Esophagus squamous epithelium (tissue), 5 donors: ENCODE measurements at regions not wholly inside any gene's neighbourhood (a gene's known extent, or its start where the extent isn't known, plus 50 kb on each side); places are given as distances from the start of the nearest gene placed in this dataset.
"Not testable (repeated sequence)": the region's sequence is repeated elsewhere in the genome, so short reads cannot be mapped to it uniquely, and the experiment has no call there.

Experiments used
- DNase-seq: peaks from one replicate; lab custom pipeline; 2025; lab: John Stamatoyannopoulos, UW
- H3K27ac ChIP-seq, 4 donors: fragments of 200-600 bp; sonication (generic); one replicate each; pipeline ENCODE4 v1.5.1; 2016 to 2019; ENCODE audit warnings: mild to moderate bottlenecking in 1 of 4
- H3K27me3 ChIP-seq, 4 donors: fragments of 200-600 bp; sonication (generic); 1 replicate in 3 of 4; 2 replicates in 1 of 4; pipeline versions ENCODE4 v1.5.1 to v1.6.0; 2017 to 2021; ENCODE audit warnings: antibody characterized with exemption in 1 of 4
- H3K36me3 ChIP-seq, 3 donors: fragments of 200-600 bp; sonication (generic); one replicate each; pipeline ENCODE4 v1.5.1; 2016 to 2019
- H3K4me1 ChIP-seq, 3 donors: fragments of 200-600 bp; sonication (generic); one replicate each; pipeline ENCODE4 v1.5.1; 2017 to 2019
- H3K4me3 ChIP-seq, 4 donors: fragments of 200-600 bp; sonication (generic); 1 replicate in 3 of 4; 2 replicates in 1 of 4; pipeline ENCODE4 v1.5.1; 2016 to 2019; ENCODE audit warnings: mild to moderate bottlenecking in 2 of 4, moderate library complexity in 1 of 4
- H3K9me3 ChIP-seq, 3 donors: fragments of 200-600 bp; sonication (generic); one replicate each; pipeline ENCODE4 v1.5.1; 2016 to 2019
- CTCF ChIP-seq, 6 experiments: fragments of 450-650 bp in 4 of 6; fragments of 200-600 bp in 2 of 6; sonication (generic) in 2 of 6; IDR thresholded peaks; one replicate each; pipeline ENCODE4 v1.5.1; 2016 to 2019; ENCODE audit warnings: antibody characterized with exemption in 6 of 6, mild to moderate bottlenecking in 4 of 6, moderate library complexity in 4 of 6
- POLR2A ChIP-seq, 4 donors: fragments of 450-650 bp; IDR thresholded peaks; one replicate each; pipeline ENCODE4 v1.6.1; 2017; ENCODE audit warnings: antibody characterized with exemption in 4 of 4, mild to moderate bottlenecking in 4 of 4, moderate library complexity in 3 of 4
- WGBS, 2 donors: methylation state at CpG; one replicate each; pipeline ENCODE4 v1.1.5; 2018; 5-methylcytosine and 5-hydroxymethylcytosine counted together
- intact Hi-C: fragments of 100-400 bp; cut with DNase I; formaldehyde crosslinking; loops from one replicate; pipeline ENCODE4 v1.15.0; 2022
- donor health status: DM: yes; HTN: yes; CAD: no.

DNA sequence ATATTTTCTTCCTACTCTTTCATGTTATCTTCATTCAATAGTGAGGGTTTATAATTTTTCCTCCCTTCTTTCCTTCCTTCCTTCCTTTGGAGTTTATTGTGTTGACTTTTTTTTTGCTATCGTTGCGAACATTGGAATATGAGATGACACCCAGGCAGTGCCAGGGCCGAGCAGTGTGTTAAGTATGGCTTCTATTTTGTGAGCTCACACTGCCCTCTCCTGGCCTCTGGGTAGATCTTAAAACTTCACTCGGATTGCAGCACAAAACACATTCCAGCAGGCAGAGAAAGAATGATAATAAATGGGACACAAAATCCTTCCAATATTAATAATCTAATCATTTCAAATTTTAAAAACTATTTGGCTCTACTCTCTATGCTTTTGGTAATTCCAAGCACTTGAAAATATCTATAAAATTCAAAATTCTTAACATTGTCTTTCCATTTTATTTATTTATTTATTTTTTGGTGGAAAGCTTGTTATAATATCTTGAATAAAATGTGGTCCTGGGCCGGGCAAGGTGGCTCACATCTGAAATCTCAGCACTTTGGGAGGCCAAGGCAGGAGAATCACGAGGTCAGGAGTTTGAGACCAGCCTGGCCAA is 147.4 kb upstream of the OLIG3 start:
- Histone ChIP-seq H3K4me1 (peaks cover 0 to 9% (median 5%) of the 10 kb centered on the region in 3 donors), H3K4me3 (no peak overlapping the region), H3K9me3 (no peaks in the 10 kb centered on the region), H3K36me3 (no peaks in the 10 kb centered on the region), H3K27me3 (no peaks in the 10 kb centered on the region), H3K27ac (no peak overlapping the region)
- WGBS, 2 donors: 12 to 17% methylated on average over 6 of the region's 6 CpGs
- intact Hi-C loops: no loop called here
- peak; percentile 17 to 79 (median 66) for TF ChIP-seq CTCF (IDR thresholded peaks at IDR 0.05)
- TF ChIP-seq POLR2A (IDR thresholded peaks at IDR 0.05): no peak
- no peak for DNase-seq

- WGBS, 2 donors: 57 to 75% methylated on average over 4 of the region's 4 CpGs
- H3K27ac ChIP-seq, intact Hi-C loops, H3K27me3 ChIP-seq, H3K4me1 ChIP-seq, H3K4me3 ChIP-seq, DNase-seq, H3K36me3 ChIP-seq, H3K9me3 ChIP-seq: not testable (repeated sequence)
Observed at GRCh38 chr6:137643210-137643609, 149.0 kb upstream of the OLIG3 start.

DNA sequence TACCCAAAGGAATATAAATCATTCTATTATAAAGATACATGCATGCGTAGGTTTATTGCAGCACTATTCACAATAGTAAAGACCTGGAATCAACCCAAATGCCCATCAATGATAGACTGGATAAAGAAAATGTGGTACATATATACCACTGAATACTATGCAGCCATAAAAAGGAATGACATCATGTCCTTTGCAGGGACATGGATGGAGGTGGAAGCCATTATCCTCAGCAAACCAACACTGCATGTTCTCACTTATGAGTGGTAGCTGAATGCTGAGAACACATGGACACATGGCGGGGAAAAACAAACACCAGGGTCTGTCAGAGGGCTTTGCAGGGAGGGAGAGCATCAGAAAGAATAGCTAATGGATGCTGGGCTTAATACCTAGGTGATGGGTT is 149.4 kb upstream of the OLIG3 start:
- 38 to 90% methylated on average over 2 of the region's 2 CpGs for WGBS, 2 donors
- H3K4me1 ChIP-seq, H3K9me3 ChIP-seq, H3K4me3 ChIP-seq, H3K27ac ChIP-seq, H3K36me3 ChIP-seq, H3K27me3 ChIP-seq, intact Hi-C loops, DNase-seq: not testable (repeated sequence)

DNA sequence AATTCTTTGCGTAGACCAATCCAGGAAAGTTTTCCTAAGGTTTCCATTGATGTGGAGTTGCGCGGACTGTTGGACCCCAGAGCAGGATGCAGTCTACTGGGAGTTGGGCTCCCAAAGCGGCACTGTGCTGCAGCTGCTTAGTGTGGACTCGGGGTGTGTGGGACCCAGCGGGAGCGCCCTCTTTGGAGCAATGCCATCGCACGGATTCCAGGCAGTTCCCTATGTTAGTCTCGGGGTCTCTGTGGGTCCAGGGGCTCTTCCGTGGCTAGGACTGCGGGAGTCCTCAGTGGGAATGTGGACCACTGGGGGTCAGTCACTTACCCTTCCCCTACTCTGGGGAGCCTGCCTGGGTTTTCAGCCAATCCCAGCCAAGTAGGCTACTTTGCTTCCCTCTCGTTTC is 151.7 kb upstream of the OLIG3 start:
- no peaks in the 10 kb centered on the region for H3K9me3 ChIP-seq
- TF ChIP-seq POLR2A (IDR thresholded peaks at IDR 0.05) (no peak), CTCF (IDR thresholded peaks at IDR 0.05) (no peak)
- no peak for DNase-seq
- H3K36me3 ChIP-seq: no peaks in the 10 kb centered on the region
- H3K27ac ChIP-seq: no peak overlapping the region
- H3K4me1 ChIP-seq: no peaks in the 10 kb centered on the region
- 90 to 94% methylated on average over 4 to 10 of the region's 13 CpGs for WGBS, 2 donors
- intact Hi-C loops: no loop called here
- H3K27me3 ChIP-seq: no peaks in the 10 kb centered on the region
- H3K4me3 ChIP-seq: no peak overlapping the region

GRCh38 chr6:137646484-137646883 is 152.3 kb upstream of the OLIG3 start:
- intact Hi-C loops: no loop called here
- no peak overlapping the region for H3K27ac ChIP-seq
- H3K4me1 ChIP-seq: no peaks in the 10 kb centered on the region
- no CpG with 5 or more reads among the region's 1 CpG for WGBS, 2 donors
- H3K4me3 ChIP-seq: no peak overlapping the region
- H3K27me3 ChIP-seq: no peaks in the 10 kb centered on the region
- no peak for TF ChIP-seq POLR2A (IDR thresholded peaks at IDR 0.05)
- TF ChIP-seq CTCF (IDR thresholded peaks at IDR 0.05): no peak
- no peak for DNase-seq
- no peaks in the 10 kb centered on the region for H3K9me3 ChIP-seq
- no peaks in the 10 kb centered on the region for H3K36me3 ChIP-seq

- no peak for TF ChIP-seq POLR2A (IDR thresholded peaks at IDR 0.05)
- TF ChIP-seq CTCF (IDR thresholded peaks at IDR 0.05): no peak
- H3K9me3 ChIP-seq: peaks cover 0 to 7% (median under 1%) of the 10 kb centered on the region in 3 donors
- H3K27ac ChIP-seq: no peak overlapping the region
- no peak for DNase-seq
- no peaks in the 10 kb centered on the region for H3K27me3 ChIP-seq
- no peak overlapping the region for H3K4me3 ChIP-seq
- H3K36me3 ChIP-seq: no peaks in the 10 kb centered on the region
- intact Hi-C loops: no loop called here
- WGBS, 2 donors: 61 to 64% methylated on average over 5 of the region's 5 CpGs
- H3K4me1 ChIP-seq: no peaks in the 10 kb centered on the region
Observed at GRCh38 chr6:137647762-137648447, 153.7 kb upstream of the OLIG3 start.
